GM18520 (cell line): ENCODE measurements at regions not wholly inside any gene's neighbourhood (a gene's known extent, or its start where the extent isn't known, plus 50 kb on each side); places are given as distances from the start of the nearest gene placed in this dataset.

ENCODE experiments used
- ATAC-seq: cut with Tn5 transposase; IDR thresholded peaks from one replicate; pipeline ENCODE4 v1.9.1; 2021; ENCODE audit not compliant: unreplicated experiment

DNA sequence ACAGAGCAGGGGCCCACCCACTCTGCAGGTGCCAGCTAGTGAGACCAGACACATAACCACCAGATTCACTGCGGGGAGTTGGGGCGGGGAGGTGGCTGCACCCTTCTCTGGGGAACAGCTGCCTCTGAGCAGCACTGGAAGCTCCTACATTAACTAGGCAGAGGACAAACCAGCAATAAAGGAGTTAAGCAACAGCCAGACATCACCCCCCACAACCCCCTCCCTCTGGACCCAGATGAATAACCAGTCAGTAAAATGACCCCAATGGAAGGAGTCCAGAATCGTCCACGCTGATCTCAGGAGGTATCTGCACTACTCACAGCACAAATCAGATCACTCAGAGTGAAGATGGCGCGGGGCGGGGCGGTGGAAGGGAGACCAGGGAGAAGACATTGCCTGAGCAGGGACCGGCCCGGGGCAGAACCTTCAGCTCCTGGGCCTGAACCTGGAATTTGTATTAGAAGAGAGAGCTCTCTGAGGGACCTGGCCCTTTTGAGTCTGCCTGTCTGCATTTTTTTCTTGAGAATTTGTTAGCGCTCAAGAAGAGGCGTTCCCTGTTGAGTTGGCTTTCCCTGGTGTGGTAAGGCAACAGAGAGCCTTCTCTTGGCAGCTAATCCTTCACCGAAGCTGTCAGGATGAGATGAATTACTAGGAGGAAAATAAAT lies 125.5 kb upstream of the NCAM1 start:
- no peak for ATAC-seq

DNA sequence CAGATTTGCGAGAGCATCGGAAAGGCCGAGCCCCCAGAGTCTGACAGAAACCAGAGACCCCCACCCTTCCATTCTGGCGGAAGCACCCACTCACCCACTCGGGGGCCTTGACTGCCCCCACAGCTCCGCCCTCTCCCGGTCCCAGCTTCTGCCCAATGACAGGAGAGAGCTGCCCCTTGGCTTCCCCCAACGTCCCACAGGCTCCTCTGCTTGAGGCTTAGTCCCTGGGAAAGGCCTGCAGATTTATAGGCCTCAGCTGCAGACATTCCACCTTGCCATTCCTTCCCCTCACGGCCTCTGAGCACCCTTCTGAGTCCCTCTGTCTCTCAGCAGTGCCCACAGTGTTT lies 125.0 kb upstream of the NCAM1 start:
- ATAC-seq: no peak

DNA sequence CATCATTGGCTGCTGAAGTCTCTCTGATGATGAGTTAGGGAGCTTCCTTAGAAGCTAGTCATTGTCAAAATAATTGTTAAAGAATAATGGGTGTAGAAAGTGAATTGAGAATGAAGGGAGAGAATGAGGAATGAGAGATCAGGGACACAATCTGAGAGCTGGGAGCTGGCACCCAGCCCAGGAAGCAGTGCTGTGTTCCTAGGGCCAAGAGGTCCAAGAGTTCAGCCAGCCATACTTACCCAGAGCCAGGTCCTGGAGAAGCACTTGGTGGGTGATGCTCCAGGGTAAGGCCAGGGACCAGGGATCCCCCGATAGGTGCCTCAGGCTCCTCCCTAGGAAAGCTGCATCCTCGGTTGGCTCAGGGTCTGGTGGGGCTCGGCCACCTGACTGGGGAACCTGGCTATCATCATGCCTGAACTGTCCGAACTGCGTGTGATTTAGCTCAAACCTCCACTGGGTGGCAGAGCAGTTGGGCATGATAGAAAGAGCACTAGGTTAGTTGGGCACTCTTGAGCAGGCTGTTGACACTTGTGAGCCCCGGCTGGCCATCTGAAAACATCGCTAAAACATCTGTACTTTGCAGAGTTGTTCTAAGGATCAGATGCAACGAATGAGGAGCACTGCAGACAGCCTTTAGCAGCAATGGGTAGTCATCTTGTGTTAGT lies 123.9 kb upstream of the NCAM1 start:
- no peak for ATAC-seq

DNA sequence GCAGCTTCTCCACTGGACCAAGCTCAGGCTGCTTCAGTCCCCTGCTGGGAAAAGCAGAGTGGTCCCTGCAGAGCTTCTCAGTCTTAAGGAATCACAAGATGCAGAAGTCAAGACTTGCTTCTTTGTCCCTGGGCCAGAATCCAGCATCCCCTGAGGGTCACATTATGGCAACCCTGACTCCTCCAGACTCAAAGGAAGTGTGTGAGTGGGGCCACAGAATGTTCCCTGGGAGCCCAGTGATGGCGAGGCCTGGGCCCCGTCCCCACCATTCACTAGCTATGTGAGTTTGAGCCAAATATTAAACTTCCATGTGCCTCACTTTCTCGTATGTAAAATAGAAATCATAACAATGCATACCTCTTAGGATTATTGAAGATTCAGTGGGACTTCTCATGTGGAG lies 122.2 kb upstream of the NCAM1 start:
- ATAC-seq: no peak

DNA sequence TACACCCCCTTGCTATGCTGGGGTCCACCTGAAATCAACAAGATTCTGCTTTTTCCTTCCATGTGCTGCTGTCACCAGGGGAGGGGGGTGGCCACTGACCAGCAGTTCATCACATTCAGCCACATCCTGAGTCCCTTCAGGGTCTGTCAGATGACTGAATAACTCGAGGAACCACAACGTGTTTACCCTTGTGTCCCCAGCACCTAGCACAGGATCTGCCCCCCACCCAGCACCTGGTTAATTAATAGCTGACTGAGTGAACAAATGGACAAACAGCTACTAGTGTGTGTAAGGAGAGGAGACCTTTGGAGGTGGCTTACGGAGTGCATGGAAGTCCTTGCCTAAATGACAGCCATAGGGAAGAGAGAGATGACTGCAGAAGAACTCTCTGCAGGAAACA lies 119.5 kb upstream of the NCAM1 start:
- no peak for ATAC-seq

DNA sequence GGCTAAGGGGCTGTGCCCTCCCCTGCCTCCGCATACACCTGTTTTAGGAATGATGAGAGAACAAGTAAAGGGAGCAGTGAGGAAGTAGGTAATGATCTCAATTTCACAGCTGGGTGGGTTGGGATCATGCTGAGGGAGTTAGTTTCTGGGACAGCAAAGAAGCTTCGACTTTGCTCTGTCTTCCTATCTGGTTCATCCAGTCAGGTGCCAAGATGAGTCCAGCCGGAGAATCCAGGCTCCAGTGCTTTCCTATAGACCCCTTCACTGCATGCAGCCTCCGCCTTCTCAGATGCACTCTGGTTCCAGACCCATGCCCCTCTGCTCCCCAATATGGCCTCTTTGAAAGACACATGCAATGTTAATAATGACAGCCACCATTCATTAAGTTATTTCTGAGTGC lies 119.1 kb upstream of the NCAM1 start:
- no peak for ATAC-seq

DNA sequence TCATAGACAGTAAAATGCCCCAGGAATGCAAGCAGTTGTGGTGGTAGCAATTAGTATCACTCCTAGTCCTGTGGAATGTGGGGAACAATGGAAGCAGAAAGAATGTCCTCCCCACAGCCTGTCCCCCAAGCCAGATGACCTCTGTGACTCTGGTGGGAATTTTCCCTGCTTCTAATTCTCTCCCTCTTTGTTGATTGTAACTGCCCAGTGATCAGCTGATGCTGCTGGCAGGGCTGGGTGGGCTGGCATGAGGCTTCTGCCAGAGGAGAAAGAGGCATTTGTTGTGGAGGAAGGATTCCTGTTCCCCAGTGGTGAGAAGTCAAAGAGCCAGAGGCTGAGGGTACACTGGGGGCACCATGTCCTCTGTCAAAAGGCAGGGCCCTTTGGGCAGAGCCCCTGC lies 116.7 kb upstream of the NCAM1 start:
- no peak for ATAC-seq

DNA sequence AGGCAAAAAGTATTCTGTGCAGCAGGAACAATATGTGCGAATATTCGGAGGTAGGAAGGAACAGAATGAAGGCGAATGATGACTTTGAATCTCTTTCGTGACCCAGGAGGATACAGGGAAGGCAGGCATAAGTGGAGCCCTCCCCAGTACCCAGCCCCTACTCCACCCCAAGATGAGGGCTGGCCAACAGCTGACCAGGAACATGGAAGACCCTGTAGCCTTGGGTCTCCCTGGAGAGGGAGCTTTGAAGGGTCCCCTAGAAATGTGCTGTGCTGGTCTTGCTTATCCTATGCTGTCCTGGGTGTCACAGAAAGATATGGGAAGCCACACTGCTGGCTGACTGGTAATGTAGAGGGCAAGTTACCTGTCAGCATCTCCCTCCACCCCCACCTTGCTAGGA lies 113.7 kb upstream of the NCAM1 start:
- ATAC-seq: no peak

DNA sequence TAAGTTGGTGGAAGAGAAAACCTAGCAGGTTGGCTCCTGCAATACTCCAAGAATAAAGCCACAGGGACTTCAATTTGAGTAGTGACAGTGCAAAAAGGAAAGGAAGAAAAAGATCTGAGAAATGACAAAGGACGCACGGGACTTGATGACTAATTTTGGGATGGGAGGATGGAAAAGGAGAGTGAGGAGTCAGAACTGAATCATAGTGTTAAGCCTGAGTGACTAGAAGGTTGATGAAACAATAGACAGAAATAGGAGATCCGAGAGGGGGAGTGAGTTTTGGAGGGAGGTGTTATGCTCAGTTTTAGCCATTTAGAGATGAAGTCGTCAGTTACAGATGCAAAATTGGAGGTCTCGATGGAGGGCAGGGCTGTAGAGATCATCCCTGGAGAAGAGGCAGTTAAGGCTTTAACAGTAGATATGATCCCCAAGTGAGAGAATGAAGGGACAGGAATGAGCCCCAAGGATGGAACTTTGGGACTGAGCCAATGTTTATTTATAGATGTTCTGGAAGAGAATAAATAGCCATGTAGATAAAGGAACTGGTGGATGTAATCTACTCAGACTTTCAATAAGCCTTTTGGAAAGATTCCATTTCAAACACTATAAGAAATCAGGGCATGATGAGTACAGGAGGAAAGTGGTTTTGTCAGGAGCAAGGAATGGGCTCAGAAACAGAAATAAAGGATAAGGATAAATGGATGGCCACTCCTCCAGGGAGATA lies 108.9 kb upstream of the NCAM1 start:
- ATAC-seq: no peak

DNA sequence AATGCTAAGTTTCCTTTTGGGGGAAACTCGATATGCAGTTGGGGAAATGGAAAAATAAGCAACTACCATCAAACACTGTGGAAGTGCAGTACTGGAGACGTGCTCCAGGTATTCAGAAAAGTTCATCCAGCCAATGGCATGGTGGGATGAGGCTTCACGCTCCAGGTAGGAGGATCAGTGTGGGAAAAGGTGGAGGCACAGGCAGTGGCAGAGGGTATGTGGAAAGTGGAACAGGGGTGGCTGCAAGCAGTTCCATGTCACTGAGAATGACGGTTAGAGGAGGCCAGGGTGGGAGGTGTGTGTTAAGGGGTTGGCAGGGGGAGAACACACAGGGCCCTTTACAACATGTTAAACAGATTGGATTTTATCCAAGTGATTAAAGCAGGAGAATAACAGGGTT lies 105.1 kb upstream of the NCAM1 start:
- ATAC-seq: no peak

DNA sequence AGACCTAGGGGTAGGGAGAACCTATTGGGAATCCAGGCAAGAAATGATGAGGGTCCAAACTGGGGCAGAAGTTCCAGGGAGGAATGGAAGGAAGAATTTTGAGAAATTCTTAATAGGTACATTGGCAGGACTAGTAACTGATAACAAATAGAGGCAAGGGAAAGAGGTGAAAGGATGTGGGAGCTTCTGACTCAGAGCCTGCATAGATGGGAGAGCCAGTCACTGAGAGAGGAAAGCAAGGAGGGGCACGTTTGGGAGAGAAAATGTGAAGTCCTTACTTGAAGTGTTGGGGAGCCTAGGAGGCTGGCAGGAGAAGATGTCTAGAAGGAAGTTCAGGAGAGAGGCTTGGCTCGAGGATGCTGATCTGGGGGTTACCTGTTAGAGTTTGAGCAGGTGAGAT lies 104.6 kb upstream of the NCAM1 start:
- ATAC-seq: no peak

DNA sequence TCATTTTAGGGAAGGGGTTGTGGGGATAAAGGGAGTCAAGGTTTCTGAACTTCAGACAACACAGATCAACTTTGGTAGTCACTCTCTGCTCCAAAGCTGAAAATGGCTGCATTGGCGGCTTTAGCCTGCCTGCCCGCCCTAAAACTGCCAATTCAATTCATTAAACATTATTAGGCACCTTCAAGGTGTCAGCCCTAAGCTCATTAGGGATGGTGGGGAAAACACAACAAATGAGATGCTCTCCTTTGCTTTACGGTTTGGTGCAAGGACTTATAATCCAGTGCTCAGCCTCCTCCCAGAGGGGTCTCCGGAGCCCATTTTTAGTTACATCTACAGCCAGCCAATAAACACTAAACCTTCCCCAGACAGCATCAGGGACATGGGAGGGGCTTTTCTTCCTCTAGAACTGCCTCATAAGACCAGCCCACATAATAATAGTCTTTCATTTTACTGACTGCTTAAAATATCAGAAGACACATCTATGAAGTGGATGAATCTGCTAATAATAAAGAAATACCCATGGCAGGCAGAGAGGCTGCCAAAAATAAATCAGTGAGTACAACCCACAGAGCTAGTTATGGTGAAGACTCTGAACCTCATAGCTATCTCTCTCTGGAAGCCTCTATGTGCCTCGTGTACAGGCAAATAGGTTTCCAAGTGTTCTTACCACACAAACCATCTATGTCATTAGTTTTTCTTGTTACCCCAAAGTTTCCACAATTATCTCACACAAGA lies 102.8 kb upstream of the NCAM1 start:
- ATAC-seq: no peak

DNA sequence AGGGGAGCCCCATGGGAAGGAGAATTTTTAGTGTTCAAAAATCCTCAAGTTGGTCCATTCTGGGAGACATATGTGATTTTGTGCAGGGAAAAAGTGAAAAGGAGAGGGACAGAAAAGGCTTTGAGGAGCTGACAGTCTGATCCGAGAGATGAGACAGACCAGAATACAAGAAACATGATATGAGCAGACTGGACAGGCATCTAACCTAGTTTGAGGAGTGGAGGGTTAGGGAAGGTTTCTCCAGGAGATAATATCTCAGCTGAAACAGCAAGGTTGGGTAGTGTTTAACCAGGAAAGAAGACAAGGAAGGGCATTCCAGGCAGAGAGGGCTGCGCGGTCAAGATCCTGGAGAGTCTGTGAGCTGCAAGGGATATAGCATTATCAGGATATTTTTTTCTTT lies 101.4 kb upstream of the NCAM1 start:
- no peak for ATAC-seq

DNA sequence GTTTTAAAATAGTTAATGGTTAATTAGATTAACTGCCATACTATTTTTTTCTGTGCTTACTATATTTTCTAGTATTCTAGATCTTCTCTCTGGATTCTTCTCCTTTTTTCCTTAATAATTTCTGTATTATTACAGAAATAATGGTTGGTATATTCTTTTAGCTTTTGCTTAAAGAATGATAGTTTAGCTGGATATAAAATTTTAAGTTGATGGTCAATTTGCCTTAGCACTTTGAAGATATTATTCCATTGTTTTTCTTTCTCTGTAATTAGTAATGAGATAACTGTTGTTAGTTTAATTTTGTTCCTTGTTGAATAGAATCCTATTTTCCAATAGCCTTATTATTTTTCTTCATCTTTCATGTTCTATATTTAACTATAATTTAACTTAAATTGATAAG lies 99.9 kb upstream of the NCAM1 start:
- ATAC-seq: no peak

DNA sequence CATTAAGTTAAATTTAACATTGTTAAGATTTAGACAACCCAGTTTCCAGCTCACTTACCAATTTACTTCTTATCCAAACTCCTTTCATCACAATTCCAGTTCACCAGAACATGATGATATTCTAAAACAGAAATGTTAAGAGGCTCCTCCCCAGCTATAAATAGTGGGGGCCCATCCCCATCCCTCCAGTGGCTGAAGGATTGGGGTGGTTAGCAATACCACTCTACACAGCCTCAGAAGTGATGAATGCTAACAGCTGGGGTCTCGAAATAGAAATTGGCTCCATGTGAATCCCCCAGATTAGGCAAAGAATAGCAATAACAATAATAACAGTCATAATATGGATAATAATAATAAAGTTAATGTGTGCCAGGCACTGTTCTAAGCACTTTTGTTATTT lies 97.9 kb upstream of the NCAM1 start:
- ATAC-seq: no peak

DNA sequence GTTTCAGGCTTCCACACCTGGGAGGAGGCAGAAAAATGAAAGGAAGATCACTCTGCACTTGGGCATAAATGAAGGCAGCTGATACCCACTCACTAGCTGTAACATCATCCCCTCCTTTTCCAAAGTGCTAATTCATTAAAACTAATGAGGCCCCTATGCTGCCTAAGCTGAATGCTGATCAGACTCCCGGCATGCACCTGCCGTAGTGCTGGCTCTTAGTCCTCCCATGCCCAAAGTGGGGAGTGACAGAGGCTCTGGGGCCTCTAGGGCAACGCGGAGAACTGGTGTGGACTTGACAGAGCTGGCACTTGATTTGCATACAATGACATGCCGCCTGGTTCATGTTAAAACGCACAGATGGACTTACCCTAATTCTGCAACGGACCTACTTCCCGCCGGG lies 96.5 kb upstream of the NCAM1 start:
- ATAC-seq: no peak

DNA sequence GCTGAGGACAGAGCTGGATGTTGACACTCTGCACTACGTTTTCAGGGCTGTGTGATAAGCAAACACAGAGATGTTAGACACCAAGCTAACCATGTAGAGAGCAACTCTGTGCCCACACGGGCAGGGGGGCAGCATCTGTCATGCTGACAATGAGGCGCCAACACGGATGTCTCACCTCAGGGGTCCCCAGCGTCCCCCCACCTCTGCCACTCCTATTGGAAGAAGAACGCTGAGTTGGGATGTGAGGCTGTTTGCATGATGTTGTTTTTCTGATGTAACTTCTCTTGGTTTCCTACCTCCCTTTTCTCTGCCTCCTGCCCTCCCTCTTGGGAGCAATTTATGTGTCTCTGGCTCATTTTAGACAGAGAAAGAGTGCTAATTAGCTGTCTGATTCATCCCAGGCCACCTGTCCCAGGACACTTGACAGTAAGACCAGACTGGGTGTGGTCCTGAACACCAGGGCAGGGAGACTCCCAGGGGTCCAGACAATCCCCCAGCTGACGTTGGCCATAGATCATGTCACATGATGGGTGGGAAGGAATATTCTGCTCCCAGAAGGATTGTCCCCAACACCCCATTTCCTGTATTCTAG lies 89.2 kb upstream of the NCAM1 start:
- ATAC-seq: no peak

DNA sequence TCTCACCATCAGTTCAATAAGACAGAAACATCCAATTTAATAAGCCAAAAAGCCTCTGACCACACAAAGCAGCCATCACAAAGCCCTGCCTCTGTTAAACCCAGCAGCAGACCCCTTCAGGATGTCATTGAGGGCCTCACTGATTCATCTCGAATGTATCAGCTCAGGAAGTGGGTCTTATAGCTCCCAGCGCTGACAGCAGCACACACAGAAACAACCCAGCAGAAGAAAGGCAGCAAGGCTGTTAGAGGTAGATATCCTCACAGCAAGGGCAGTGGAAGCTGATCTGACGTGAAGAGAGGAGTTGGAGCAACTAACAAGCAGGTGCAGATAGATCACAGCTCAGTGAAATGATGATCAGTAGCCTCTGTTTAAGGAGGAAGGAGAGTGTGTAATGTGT lies 86.2 kb upstream of the NCAM1 start:
- no peak for ATAC-seq

DNA sequence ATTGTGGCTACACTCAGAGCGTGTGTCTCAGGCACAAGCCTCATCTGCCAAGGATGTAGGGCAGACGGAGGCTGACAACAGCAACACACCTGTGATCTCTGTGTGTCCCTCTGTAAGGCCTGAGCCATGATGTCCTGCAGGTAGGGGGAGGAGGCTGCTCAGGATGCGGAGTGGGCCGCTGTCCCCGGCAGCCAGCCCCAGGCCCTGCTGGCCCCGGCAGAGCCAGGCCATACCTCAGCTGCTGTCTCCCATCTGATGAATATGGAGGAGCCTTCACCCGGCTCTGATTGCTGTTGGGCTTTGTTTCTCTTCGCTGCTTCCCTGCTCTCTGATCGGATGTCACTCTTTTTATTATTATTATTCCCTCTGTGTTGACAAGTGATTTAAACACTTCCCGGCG lies 83.6 kb upstream of the NCAM1 start:
- no peak for ATAC-seq

DNA sequence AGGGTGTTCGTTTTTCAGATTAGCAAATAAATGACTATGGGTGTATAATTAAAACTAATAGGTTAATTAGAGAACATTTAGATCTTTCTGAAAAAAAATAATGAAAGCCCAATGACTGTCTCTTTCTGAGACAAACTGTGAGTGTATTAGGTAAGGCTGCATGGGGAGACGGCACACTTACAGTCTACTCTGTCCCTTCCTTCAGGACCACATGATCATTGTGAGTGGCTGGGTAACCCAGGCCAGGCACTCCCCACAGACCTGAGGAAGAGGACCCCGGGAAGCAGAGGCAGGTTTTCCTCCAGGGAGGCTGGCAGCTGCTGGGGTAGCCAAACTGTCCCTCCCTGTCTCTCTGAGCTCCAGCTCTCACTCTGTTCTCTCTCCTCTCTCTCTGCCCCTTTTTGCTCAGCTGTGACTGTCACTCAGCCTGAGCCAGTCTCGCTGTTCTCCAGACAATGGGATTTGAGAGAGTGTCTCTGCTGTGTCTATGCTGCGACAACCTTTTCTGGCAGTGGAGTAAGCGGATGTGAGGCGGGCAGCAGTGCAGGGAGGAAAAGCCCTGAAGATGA lies 83.1 kb upstream of the NCAM1 start:
- no peak for ATAC-seq

DNA sequence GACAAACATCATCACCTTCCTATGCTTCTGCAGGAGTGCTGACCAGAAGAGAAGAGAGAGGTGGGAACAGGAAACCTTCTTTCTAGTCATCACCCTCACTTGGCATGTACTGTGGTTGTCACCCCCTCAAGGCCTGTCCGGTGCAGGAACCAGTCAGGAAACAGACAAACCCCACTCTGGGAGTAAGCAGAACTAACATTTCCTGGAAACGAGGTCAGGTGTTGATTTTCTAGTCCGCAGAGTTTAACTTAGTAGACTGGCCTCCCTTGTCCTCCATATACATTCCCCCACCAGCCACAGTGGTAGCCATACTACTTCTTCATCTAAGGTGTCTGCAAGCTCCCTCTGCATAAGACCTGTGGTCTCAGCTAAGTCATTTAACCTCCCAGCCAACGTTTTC lies 80.7 kb upstream of the NCAM1 start:
- ATAC-seq: no peak
